Astrocyte of the cerebellum (primary cell): ENCODE measurements at regions not wholly inside any gene's neighbourhood (a gene's known extent, or its start where the extent isn't known, plus 50 kb on each side); places are given as distances from the start of the nearest gene placed in this dataset.
A peak's percentile ranks its signal among the peaks of the same experiment; 100 is the strongest.
"Not testable (repeated sequence)": the region's sequence is repeated elsewhere in the genome, so short reads cannot be mapped to it uniquely, and the experiment has no call there.

Experiments
- DNase-seq: peaks from one replicate; pipeline ENCODE4 v3.0.0-alpha.2; 2011; ENCODE audit warnings: low read depth
- H3K4me3 ChIP-seq: 2 replicates; pipeline ENCODE4 v1.5.1; 2011; ENCODE audit warnings: mild to moderate bottlenecking, low read depth, low read length, moderate library complexity
- CTCF ChIP-seq: IDR thresholded peaks from 2 replicates; pipeline ENCODE4 v1.5.1; 2012; ENCODE audit warnings: low read length, low read depth, moderate library complexity, mild to moderate bottlenecking; ENCODE audit errors: missing control alignments
- in situ Hi-C: cut with HindIII; loops from 2 replicates; pipeline ENCODE4 v1.10.0; 2017; ENCODE audit warnings: low sequenced_read_pairs

GRCh38 chr6:804771-805170 lies 111.8 kb upstream of the EXOC2 start:
- no peak for DNase-seq
- in situ Hi-C loops = no loop called here
- no peak overlapping the region for H3K4me3 ChIP-seq
- no peak for TF ChIP-seq CTCF

- in situ Hi-C loops = no loop called here
- no peak for TF ChIP-seq CTCF
- DNase-seq = no peak
- no peak overlapping the region for H3K4me3 ChIP-seq
Measured at GRCh38 chr6:804317-804716, 111.4 kb upstream of the EXOC2 start.

DNA sequence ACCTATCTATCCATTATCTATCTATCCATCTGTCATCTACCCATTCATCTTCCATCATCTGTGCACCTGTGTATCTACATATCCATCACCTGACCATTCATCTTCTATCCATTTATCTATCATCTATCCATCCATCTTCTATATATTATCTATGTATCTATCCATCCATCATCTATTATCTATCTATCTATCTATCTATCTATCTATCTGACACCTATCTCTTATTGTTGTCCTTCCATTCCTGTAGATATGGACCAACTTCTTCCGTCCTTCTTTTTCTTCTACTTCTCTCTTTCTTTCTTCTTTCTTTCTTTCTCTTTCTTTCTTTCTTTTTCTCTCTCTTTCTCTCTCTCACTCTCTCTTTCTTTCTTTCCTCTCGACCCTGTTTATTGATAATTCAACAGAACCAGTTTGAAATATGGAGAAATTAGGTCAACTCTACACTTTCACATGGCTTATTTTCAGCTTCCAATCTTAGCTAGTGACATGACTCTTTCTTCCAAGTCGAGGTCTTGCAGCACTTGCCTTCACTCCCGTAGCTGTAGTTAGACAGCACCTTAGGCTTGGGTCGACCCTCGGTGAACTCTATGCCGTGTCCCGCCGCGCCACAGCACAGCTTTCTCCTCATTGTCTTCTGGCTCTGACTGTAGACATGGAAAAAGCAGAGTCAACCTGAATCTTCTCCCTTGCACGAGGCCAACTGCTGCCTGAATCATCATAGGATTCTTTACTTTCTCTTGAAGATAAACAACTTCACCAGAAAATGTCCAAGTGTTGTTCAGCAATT lies 110.4 kb upstream of the EXOC2 start:
- in situ Hi-C loops = no loop called here

DNA sequence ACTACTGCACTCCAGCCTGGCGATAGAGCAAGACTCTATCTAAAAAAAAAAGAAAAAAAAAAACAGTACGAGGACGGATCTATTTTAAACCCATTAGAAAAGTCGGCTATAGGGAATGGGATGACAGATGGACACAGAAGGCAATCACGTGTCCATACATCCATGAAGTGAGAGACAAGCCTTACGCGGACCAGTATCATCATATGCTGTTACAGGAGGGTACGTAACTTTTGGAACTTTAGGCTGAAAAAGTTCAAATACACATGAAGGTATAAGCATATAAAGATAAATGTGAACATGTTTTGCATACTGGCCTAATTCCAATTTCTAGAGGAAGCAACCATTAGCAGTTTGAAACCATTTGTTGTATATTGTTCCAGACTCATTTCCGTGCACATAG lies 109.8 kb upstream of the EXOC2 start:
- TF ChIP-seq CTCF = no peak
- DNase-seq = no peak
- in situ Hi-C loops = no loop called here
- no peak overlapping the region for H3K4me3 ChIP-seq

More for the DNA sequence above, 110.4 kb upstream of the EXOC2 start:
- no peak for DNase-seq
- TF ChIP-seq CTCF = no peak
- H3K4me3 ChIP-seq = no peak overlapping the region

DNA sequence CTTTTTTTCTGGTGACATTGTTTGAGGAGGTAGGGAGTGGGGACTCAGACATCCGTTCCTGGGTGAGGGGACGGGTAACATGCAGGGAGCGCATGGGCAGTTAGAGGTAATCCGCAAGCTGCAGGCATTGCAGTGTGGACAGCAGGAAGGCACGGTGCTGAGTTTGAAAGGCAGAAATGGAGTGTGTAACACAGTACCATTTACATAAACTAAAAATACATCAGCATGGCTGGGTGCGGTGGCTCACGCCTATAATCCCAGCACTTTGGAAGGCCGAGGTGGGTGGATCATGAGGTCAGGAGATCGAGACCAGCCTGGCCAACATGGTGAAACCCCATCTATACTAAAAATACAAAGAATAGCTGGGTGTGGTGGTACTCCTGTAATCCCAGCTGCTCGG lies 109.3 kb upstream of the EXOC2 start:
- H3K4me3 ChIP-seq, in situ Hi-C loops: not testable (repeated sequence)

GRCh38 chr6:799769-800168 lies 106.8 kb upstream of the EXOC2 start:
- TF ChIP-seq CTCF = no peak
- in situ Hi-C loops = no loop called here
- no peak overlapping the region for H3K4me3 ChIP-seq
- no peak for DNase-seq

More for the DNA sequence above, 109.3 kb upstream of the EXOC2 start:
- DNase-seq = not testable (repeated sequence)

GRCh38 chr6:797479-798077 lies 104.6 kb upstream of the EXOC2 start:
- DNase-seq = peak; percentile 49
- in situ Hi-C loops = no loop called here
- peak; percentile 68 for TF ChIP-seq CTCF

More at GRCh38 chr6:797479-798077, 104.6 kb upstream of the EXOC2 start:
- H3K4me3 ChIP-seq = no peak overlapping the region
